H1 (cell line): ENCODE measurements at regions not wholly inside any gene's neighbourhood (a gene's known extent, or its start where the extent isn't known, plus 50 kb on each side); places are given as distances from the start of the nearest gene placed in this dataset.

Source experiments
- CTCF ChIA-PET: fragments of 300-600 bp; sonication (Branson Sonifier 250); formaldehyde crosslinking; loops from one replicate; lab custom pipeline; 2021; ENCODE audit not compliant: partially characterized antibody; lab: Charles Lee
- POLR2A ChIA-PET: fragments of 300-600 bp; sonication (Branson Sonifier 250); formaldehyde crosslinking; loops from one replicate; lab custom pipeline; 2021; ENCODE audit warnings: inconsistent platforms; ENCODE audit not compliant: partially characterized antibody; lab: Charles Lee
- DNase-seq, 2 experiments: peaks; one replicate each; pipeline versions ENCODE4 v3.0.0 to v3.0.0-alpha.2; 2010 to 2022; ENCODE audit warnings: low spot score in 2 of 2, low read depth in 1 of 2, mixed read lengths in 1 of 2
- FAIRE-seq: peaks from 2 replicates; lab custom pipeline; 2011; peaks lifted over from hg19 to GRCh38; lab: Jason Lieb, UNC
- H2AFZ ChIP-seq: 2 replicates; pipeline ENCODE4 v1.8.1; 2012; ENCODE audit warnings: low read length, inconsistent platforms
- H2AK5ac ChIP-seq: 2 replicates; pipeline ENCODE4 v1.6.1; 2013; ENCODE audit warnings: low read depth, low read length
- H2BK120ac ChIP-seq: replicated peaks from 2 replicates; pipeline ENCODE3; 2013; ENCODE audit warnings: low read depth, low read length, inconsistent platforms
- H2BK12ac ChIP-seq: 2 replicates; pipeline ENCODE4 v1.6.1; 2013; ENCODE audit warnings: low read depth, low read length
- H2BK15ac ChIP-seq: 2 replicates; pipeline ENCODE4 v1.6.1; 2013; ENCODE audit warnings: low read length
- H2BK20ac ChIP-seq: 2 replicates; pipeline ENCODE4 v1.6.1; 2013; ENCODE audit warnings: low read length
- H2BK5ac ChIP-seq: 2 replicates; pipeline ENCODE4 v1.6.1; 2013; ENCODE audit warnings: low read depth, low read length
- H3K14ac ChIP-seq: 2 replicates; pipeline ENCODE4 v1.6.1; 2013; ENCODE audit warnings: inconsistent platforms; ENCODE audit not compliant: insufficient read length
- H3K18ac ChIP-seq: 2 replicates; pipeline ENCODE4 v1.6.1; 2013; ENCODE audit warnings: low read length; ENCODE audit errors: extremely low read depth
- H3K23ac ChIP-seq: 2 replicates; pipeline ENCODE4 v1.6.1; 2013; ENCODE audit warnings: inconsistent platforms; ENCODE audit not compliant: insufficient read length
- H3K23me2 ChIP-seq: 2 replicates; pipeline ENCODE4 v1.6.1; 2013; ENCODE audit warnings: low read depth, low read length
- H3K27ac ChIP-seq: 2 replicates; pipeline ENCODE4 v1.6.1; 2011; ENCODE audit warnings: low read depth, low read length, inconsistent platforms
- H3K27me3 ChIP-seq, 4 experiments: replicated peaks in 1 of 4; 1 replicate in 1 of 4; 2 replicates in 3 of 4; pipeline versions ENCODE4 v1.6.1 to v1.8.1; 2011 to 2013; ENCODE audit warnings: low read length in 3 of 4, mild to moderate bottlenecking in 3 of 4, inconsistent platforms in 2 of 4, mixed read lengths in 2 of 4, moderate library complexity in 1 of 4; ENCODE audit not compliant: control insufficient read depth in 3 of 4, insufficient read depth in 3 of 4; ENCODE audit errors: extremely low read depth in 1 of 4
- H3K36me3 ChIP-seq, 4 experiments: 2 replicates each; pipeline versions ENCODE4 v1.6.1 to v1.8.1; 2011 to 2013; ENCODE audit warnings: mild to moderate bottlenecking in 4 of 4, low read length in 3 of 4, moderate library complexity in 2 of 4, control low read depth in 1 of 4, inconsistent platforms in 1 of 4; ENCODE audit not compliant: insufficient read depth in 4 of 4, control insufficient read depth in 2 of 4
- H3K4ac ChIP-seq: replicated peaks from 2 replicates; pipeline ENCODE3; 2013; ENCODE audit warnings: low read length, low read depth, mixed read lengths, inconsistent platforms; ENCODE audit not compliant: insufficient read length
- H3K4me1 ChIP-seq, 4 experiments: replicated peaks in 1 of 4; 1 replicate in 1 of 4; 2 replicates in 3 of 4; pipeline versions ENCODE4 v1.6.1 to v1.8.1; 2011 to 2013; ENCODE audit warnings: low read length in 3 of 4, inconsistent platforms in 2 of 4, mixed read lengths in 1 of 4; ENCODE audit not compliant: insufficient read depth in 4 of 4, control insufficient read depth in 3 of 4
- H3K4me2 ChIP-seq, 2 experiments: 2 replicates each; pipeline versions ENCODE4 v1.6.1 to v1.8.1; 2011 to 2013; ENCODE audit warnings: low read depth in 2 of 2, low read length in 2 of 2, control low read depth in 1 of 2, inconsistent platforms in 1 of 2, mild to moderate bottlenecking in 1 of 2; ENCODE audit not compliant: insufficient read depth in 1 of 2
- H3K4me3 ChIP-seq, 4 experiments: fragments of 200-600, 300-600 bp in 1 of 4; sonication (generic), shearing (Covaris generic), sonication (Bioruptor Twin) in 1 of 4; 2 replicates each; pipeline versions ENCODE4 v1.5.1 to v1.8.1; 2011 to 2016; ENCODE audit warnings: low read length in 4 of 4, low read depth in 3 of 4, control low read depth in 2 of 4, inconsistent platforms in 2 of 4, mild to moderate bottlenecking in 2 of 4, mixed read lengths in 1 of 4, moderate library complexity in 1 of 4; ENCODE audit not compliant: insufficient read depth in 2 of 4; ENCODE audit errors: extremely low read depth in 1 of 4
- H3K56ac ChIP-seq: replicated peaks from 2 replicates; pipeline ENCODE3; 2013; ENCODE audit warnings: low read depth, mild to moderate bottlenecking, mixed read lengths, low read length, inconsistent platforms; ENCODE audit not compliant: insufficient read length
- H3K79me1 ChIP-seq: 2 replicates; pipeline ENCODE4 v1.6.1; 2013; ENCODE audit warnings: low read depth, low read length, control low read depth
- H3K79me2 ChIP-seq, 2 experiments: 2 replicates each; pipeline versions ENCODE4 v1.6.1 to v1.8.1; 2012 to 2013; ENCODE audit warnings: low read length in 2 of 2, mild to moderate bottlenecking in 2 of 2, inconsistent platforms in 1 of 2; ENCODE audit not compliant: insufficient read depth in 2 of 2, control insufficient read depth in 1 of 2
- H3K9ac ChIP-seq, 4 experiments: replicated peaks in 1 of 4; 1 replicate in 1 of 4; 2 replicates in 3 of 4; pipeline versions ENCODE4 v1.6.1 to v1.8.1; 2011 to 2013; ENCODE audit warnings: low read depth in 3 of 4, low read length in 3 of 4, control low read depth in 2 of 4, mild to moderate bottlenecking in 2 of 4, moderate library complexity in 2 of 4, inconsistent platforms in 1 of 4; ENCODE audit errors: extremely low read depth in 1 of 4
- H3K9me3 ChIP-seq, 2 experiments: 2 replicates each; pipeline versions ENCODE4 v1.6.1 to v1.8.1; 2012 to 2013; ENCODE audit warnings: mild to moderate bottlenecking in 2 of 2, moderate library complexity in 2 of 2, control low read depth in 1 of 2, inconsistent platforms in 1 of 2, low read depth in 1 of 2, low read length in 1 of 2, mixed read lengths in 1 of 2; ENCODE audit not compliant: insufficient read depth in 2 of 2
- H4K20me1 ChIP-seq, 2 experiments: replicated peaks in 1 of 2; 2 replicates each; pipeline versions ENCODE3 to v1.8.1; 2011 to 2013; ENCODE audit warnings: inconsistent platforms in 2 of 2, low read length in 2 of 2, mild to moderate bottlenecking in 1 of 2; ENCODE audit not compliant: insufficient read depth in 2 of 2, control insufficient read depth in 1 of 2
- H4K5ac ChIP-seq: 2 replicates; pipeline ENCODE4 v1.6.1; 2013; ENCODE audit warnings: low read length, low read depth, mixed read lengths, inconsistent platforms; ENCODE audit not compliant: insufficient read length
- H4K8ac ChIP-seq: 2 replicates; pipeline ENCODE4 v1.8.0; 2013; ENCODE audit warnings: mild to moderate bottlenecking, moderate library complexity, low read length, inconsistent platforms; ENCODE audit not compliant: insufficient read depth; ENCODE audit errors: extremely low read depth
- H4K91ac ChIP-seq: replicated peaks from 2 replicates; pipeline ENCODE3; 2013; ENCODE audit warnings: low read length, mixed read lengths, inconsistent platforms; ENCODE audit not compliant: insufficient read length
- EZH2 ChIP-seq: fragments of 200-600 bp; sonication (generic); IDR thresholded peaks from 2 replicates; pipeline ENCODE4 v1.7.1; 2012; ENCODE audit warnings: low read depth, mild to moderate bottlenecking, moderate library complexity, low read length, inconsistent platforms; ENCODE audit not compliant: severe bottlenecking
- GABPA ChIP-seq: IDR thresholded peaks from 2 replicates; pipeline ENCODE4 v1.6.1; 2011; ENCODE audit warnings: mild to moderate bottlenecking, low read length, moderate library complexity, borderline replicate concordance; ENCODE audit not compliant: insufficient read depth
- GTF2F1 ChIP-seq: IDR thresholded peaks from 2 replicates; pipeline ENCODE4 v1.6.1; 2012; ENCODE audit warnings: low read depth, low read length, improper control_type of control experiment, borderline replicate concordance
- KDM1A ChIP-seq: fragments of 200-600, 300-600 bp; sonication (generic); IDR thresholded peaks from 2 replicates; pipeline ENCODE4 v1.7.1; 2016; ENCODE audit warnings: mild to moderate bottlenecking, low read length, borderline replicate concordance
- NANOG ChIP-seq: IDR thresholded peaks from 2 replicates; pipeline ENCODE4 v1.6.1; 2011; ENCODE audit warnings: low read length, low read depth, mild to moderate bottlenecking, inconsistent platforms; ENCODE audit not compliant: insufficient read depth, poor library complexity, severe bottlenecking
- NRF1 ChIP-seq: IDR thresholded peaks from 2 replicates; pipeline ENCODE4 v1.6.1; 2011; ENCODE audit warnings: mild to moderate bottlenecking, low read depth, low read length, improper control_type of control experiment
- RFX5 ChIP-seq: IDR thresholded peaks from 2 replicates; pipeline ENCODE4 v1.6.1; 2011; ENCODE audit warnings: low read depth, low read length, improper control_type of control experiment, borderline replicate concordance
- RNF2 ChIP-seq: fragments of 200-900, 300-1000 bp; sonication (generic); IDR thresholded peaks from 2 replicates; pipeline ENCODE4 v1.7.1; 2016; ENCODE audit warnings: borderline replicate concordance, low read depth, mild to moderate bottlenecking, antibody characterized with exemption, low read length; ENCODE audit not compliant: poor library complexity, severe bottlenecking; ENCODE audit errors: missing control alignments
- SP4 ChIP-seq: IDR thresholded peaks from 2 replicates; pipeline ENCODE4 v1.6.1; 2012; ENCODE audit warnings: low read length, inconsistent platforms
- TAF1 ChIP-seq: IDR thresholded peaks from 2 replicates; pipeline ENCODE4 v1.6.1; 2011; ENCODE audit warnings: mild to moderate bottlenecking, low read depth, low read length
- TCF12 ChIP-seq: IDR thresholded peaks from 2 replicates; pipeline ENCODE4 v1.6.1; 2011; ENCODE audit warnings: low read depth, mild to moderate bottlenecking, low read length
- USF2 ChIP-seq: IDR thresholded peaks from 2 replicates; pipeline ENCODE4 v1.6.1; 2011; ENCODE audit warnings: low read length, improper control_type of control experiment

- no peak overlapping the region for H3K56ac ChIP-seq
- CTCF ChIA-PET: interaction anchor here (0.5 kb wide), 1 partner anchor 257 kb away, joined by 3 read pairs; no protein-coding TSS in a partner anchor
- H3K4ac ChIP-seq: no peak overlapping the region
- H3K4me3 ChIP-seq: no peak overlapping the region
- H3K9ac ChIP-seq: no peak overlapping the region
- no peak overlapping the region for H2BK15ac ChIP-seq
- H3K4me1 ChIP-seq: no peaks in the 10 kb centered on the region
- no peak overlapping the region for H2BK5ac ChIP-seq
- H2BK120ac ChIP-seq: no peak overlapping the region
- H3K27me3 ChIP-seq: no peaks in the 10 kb centered on the region
- TF ChIP-seq TCF12 (no peak), RFX5 (no peak), EZH2 (no peak), SP4 (no peak), NRF1 (no peak), TAF1 (no peak), NANOG (no peak), GABPA (no peak), USF2 (no peak), RNF2 (no peak), KDM1A (no peak), GTF2F1 (no peak)
- H2AK5ac ChIP-seq: no peak overlapping the region
- no peak overlapping the region for H4K91ac ChIP-seq
- no peak overlapping the region for H3K27ac ChIP-seq
- H3K36me3 ChIP-seq: no peaks in the 10 kb centered on the region
- no peak overlapping the region for H3K4me2 ChIP-seq
- H2BK20ac ChIP-seq: no peak overlapping the region
- FAIRE-seq (no peak), DNase-seq (no peak)
- H3K23me2 ChIP-seq: no peaks in the 10 kb centered on the region
- H4K20me1 ChIP-seq: no peaks in the 10 kb centered on the region
- no peak overlapping the region for H2AFZ ChIP-seq
- no peaks in the 10 kb centered on the region for H3K79me1 ChIP-seq
- POLR2A ChIA-PET: no interaction called here
- H3K14ac ChIP-seq: no peak overlapping the region
- H3K79me2 ChIP-seq: no peaks in the 10 kb centered on the region
- no peak overlapping the region for H3K18ac ChIP-seq
- no peaks in the 10 kb centered on the region for H3K9me3 ChIP-seq
- no peak overlapping the region for H2BK12ac ChIP-seq
- no peak overlapping the region for H3K23ac ChIP-seq
- no peak overlapping the region for H4K8ac ChIP-seq
- no peak overlapping the region for H4K5ac ChIP-seq
These were observed 1018.0 kb upstream of the PCDH20 start for GRCh38 chr13:62433660-62434059.
